ENCODE measurements at regions not wholly inside any gene's neighbourhood (a gene's known extent, or its start where the extent isn't known, plus 50 kb on each side); places are given as distances from the start of the nearest gene placed in this dataset.

DNA sequence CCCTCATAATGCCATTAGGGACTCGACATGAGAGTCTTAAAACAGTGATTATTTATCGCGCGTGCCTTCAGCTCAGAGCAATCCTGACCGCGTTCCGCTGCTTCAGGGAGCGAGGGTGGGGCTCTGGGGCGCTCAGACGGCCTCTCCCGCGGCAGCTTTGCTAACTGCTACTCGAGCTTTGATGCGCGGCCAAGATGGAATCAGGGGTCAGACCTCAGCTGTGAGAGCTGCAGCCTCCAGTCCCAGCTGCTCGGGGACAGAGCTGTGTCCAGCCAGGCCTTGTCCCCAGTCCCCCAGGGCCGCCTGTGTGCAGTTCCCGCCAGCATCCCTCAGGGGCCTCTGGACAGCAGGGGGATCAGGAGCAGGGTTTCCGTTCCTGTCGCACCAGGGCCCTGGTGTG lies 104.6 kb upstream of the TTC34 start:
- Histone ChIP-seq H3K36me3 (ENCODE audit: control insufficient read depth, low read length) (no peaks in the 10 kb centered on the region), H3K4me3 (ENCODE audit: low read length) (no peak overlapping the region), H3K27me3 (ENCODE audit: control insufficient read depth, low read length) (no peaks in the 10 kb centered on the region), H3K4me2 (ENCODE audit: low read length) (no peak overlapping the region), H3K9me2 (replicated peaks; ENCODE audit: control insufficient read depth, low read length) (no peaks in the 10 kb centered on the region), H4K20me1 (ENCODE audit: control insufficient read depth, insufficient read depth, low read depth, low read length) (no peaks in the 10 kb centered on the region), H3K9me3 (ENCODE audit: control insufficient read depth, insufficient read depth, low read length) (no peaks in the 10 kb centered on the region), H3F3A (ENCODE audit: control insufficient read depth, insufficient read depth) (no peaks in the 10 kb centered on the region), H3K27ac (ENCODE audit: low read depth, low read length) (no peak overlapping the region), H3K79me2 (ENCODE audit: control insufficient read depth, low read length) (no peaks in the 10 kb centered on the region), H3K4me1 (ENCODE audit: control insufficient read depth, low read length) (no peaks in the 10 kb centered on the region)
- TF ChIP-seq, protein P1, sequence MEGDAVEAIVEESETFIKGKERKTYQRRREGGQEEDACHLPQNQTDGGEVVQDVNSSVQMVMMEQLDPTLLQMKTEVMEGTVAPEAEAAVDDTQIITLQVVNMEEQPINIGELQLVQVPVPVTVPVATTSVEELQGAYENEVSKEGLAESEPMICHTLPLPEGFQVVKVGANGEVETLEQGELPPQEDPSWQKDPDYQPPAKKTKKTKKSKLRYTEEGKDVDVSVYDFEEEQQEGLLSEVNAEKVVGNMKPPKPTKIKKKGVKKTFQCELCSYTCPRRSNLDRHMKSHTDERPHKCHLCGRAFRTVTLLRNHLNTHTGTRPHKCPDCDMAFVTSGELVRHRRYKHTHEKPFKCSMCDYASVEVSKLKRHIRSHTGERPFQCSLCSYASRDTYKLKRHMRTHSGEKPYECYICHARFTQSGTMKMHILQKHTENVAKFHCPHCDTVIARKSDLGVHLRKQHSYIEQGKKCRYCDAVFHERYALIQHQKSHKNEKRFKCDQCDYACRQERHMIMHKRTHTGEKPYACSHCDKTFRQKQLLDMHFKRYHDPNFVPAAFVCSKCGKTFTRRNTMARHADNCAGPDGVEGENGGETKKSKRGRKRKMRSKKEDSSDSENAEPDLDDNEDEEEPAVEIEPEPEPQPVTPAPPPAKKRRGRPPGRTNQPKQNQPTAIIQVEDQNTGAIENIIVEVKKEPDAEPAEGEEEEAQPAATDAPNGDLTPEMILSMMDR (IDR thresholded peaks at IDR 0.05; ENCODE audit: low read depth, low read length, poor library complexity, severe bottlenecking), result no peak
- TF ChIP-seq EZH2phosphoT487 (IDR thresholded peaks at IDR 0.05; ENCODE audit: borderline replicate concordance, low read length), result no peak

- Histone ChIP-seq H3K36me3 (ENCODE audit: control insufficient read depth, low read length) (no peaks in the 10 kb centered on the region), H3K4me1 (ENCODE audit: control insufficient read depth, low read length) (no peaks in the 10 kb centered on the region), H3K9me3 (ENCODE audit: control insufficient read depth, insufficient read depth, low read length) (no peaks in the 10 kb centered on the region), H3K27ac (ENCODE audit: low read depth, low read length) (no peak overlapping the region), H3K27me3 (ENCODE audit: control insufficient read depth, low read length) (no peaks in the 10 kb centered on the region), H3K9me2 (replicated peaks; ENCODE audit: control insufficient read depth, low read length) (no peaks in the 10 kb centered on the region), H3K4me2 (ENCODE audit: low read length) (no peak overlapping the region), H3K79me2 (ENCODE audit: control insufficient read depth, low read length) (no peaks in the 10 kb centered on the region), H3K4me3 (ENCODE audit: low read length) (no peak overlapping the region), H3F3A (ENCODE audit: control insufficient read depth, insufficient read depth) (no peaks in the 10 kb centered on the region), H4K20me1 (ENCODE audit: control insufficient read depth, insufficient read depth, low read depth, low read length) (no peaks in the 10 kb centered on the region)
- TF ChIP-seq, protein P1 (IDR thresholded peaks at IDR 0.05; ENCODE audit: low read depth, low read length, poor library complexity, severe bottlenecking), result no peak
- TF ChIP-seq EZH2phosphoT487 (IDR thresholded peaks at IDR 0.05; ENCODE audit: borderline replicate concordance, low read length), result no peak
These were observed 105.1 kb upstream of the TTC34 start for GRCh38 chr1:2906620-2907019.

DNA sequence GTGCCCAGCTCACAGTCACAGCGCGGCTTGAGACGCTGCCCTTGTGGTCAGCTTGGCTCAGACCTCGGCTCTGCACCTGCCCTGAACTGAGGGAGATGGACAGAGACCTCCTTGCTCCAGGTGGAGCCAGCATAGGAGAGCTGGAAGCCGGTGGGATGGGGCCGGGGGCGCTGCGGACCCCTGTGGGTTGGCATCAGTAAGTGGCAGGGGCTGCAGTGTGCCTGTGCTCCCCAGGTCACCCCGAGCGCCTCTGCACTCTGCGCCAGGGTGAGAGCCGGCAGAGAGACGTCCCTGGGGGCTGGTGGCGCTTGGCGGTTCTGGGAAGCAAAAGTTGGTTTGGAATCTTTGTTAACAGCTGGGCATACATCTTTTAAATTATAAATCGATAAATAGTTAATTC lies 105.6 kb upstream of the TTC34 start:
- Histone ChIP-seq H3F3A (ENCODE audit: control insufficient read depth, insufficient read depth) (no peaks in the 10 kb centered on the region), H3K4me1 (ENCODE audit: control insufficient read depth, low read length) (no peaks in the 10 kb centered on the region), H3K4me2 (ENCODE audit: low read length) (no peak overlapping the region), H3K27ac (ENCODE audit: low read depth, low read length) (no peak overlapping the region), H3K36me3 (ENCODE audit: control insufficient read depth, low read length) (no peaks in the 10 kb centered on the region), H4K20me1 (ENCODE audit: control insufficient read depth, insufficient read depth, low read depth, low read length) (no peaks in the 10 kb centered on the region), H3K27me3 (ENCODE audit: control insufficient read depth, low read length) (no peaks in the 10 kb centered on the region), H3K4me3 (ENCODE audit: low read length) (no peak overlapping the region), H3K79me2 (ENCODE audit: control insufficient read depth, low read length) (no peaks in the 10 kb centered on the region), H3K9me2 (replicated peaks; ENCODE audit: control insufficient read depth, low read length) (no peaks in the 10 kb centered on the region), H3K9me3 (ENCODE audit: control insufficient read depth, insufficient read depth, low read length) (no peaks in the 10 kb centered on the region)
- TF ChIP-seq, protein P1 (IDR thresholded peaks at IDR 0.05; ENCODE audit: low read depth, low read length, poor library complexity, severe bottlenecking), result no peak
- no peak for TF ChIP-seq EZH2phosphoT487 (IDR thresholded peaks at IDR 0.05; ENCODE audit: borderline replicate concordance, low read length)

DNA sequence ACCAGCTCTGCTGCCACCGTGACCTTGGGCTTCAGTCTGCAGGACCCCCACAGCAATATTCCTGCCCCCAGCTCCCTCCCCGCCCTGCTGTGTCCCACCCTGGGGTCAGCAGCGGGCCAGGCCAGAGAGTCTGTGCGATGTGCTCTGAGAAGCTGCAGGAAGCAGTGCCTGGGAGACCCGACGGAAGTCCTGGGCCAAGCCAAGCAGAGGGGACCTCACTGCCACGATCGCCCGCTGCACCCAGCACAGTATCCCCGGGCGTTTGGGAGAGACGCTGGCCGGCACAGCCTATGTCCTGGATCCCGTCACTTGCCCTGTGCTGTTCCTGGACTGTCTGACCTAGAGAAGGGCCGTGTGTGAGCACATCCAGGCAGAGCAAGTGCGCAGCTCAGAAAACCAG lies 106.6 kb upstream of the TTC34 start:
- no peak overlapping the region for H3K4me2 ChIP-seq (ENCODE audit: low read length)
- no peak for TF ChIP-seq EZH2phosphoT487 (IDR thresholded peaks at IDR 0.05; ENCODE audit: borderline replicate concordance, low read length)
- TF ChIP-seq, protein P1 (IDR thresholded peaks at IDR 0.05; ENCODE audit: low read depth, low read length, poor library complexity, severe bottlenecking), result no peak
- no peak overlapping the region for H3K4me3 ChIP-seq (ENCODE audit: low read length)
- H3K79me2 ChIP-seq (ENCODE audit: control insufficient read depth, low read length), result no peaks in the 10 kb centered on the region
- H3K27me3 ChIP-seq (ENCODE audit: control insufficient read depth, low read length), result no peaks in the 10 kb centered on the region
- H3F3A ChIP-seq (ENCODE audit: control insufficient read depth, insufficient read depth), result no peaks in the 10 kb centered on the region
- H4K20me1 ChIP-seq (ENCODE audit: control insufficient read depth, insufficient read depth, low read depth, low read length), result no peaks in the 10 kb centered on the region
- H3K4me1 ChIP-seq (ENCODE audit: control insufficient read depth, low read length), result no peaks in the 10 kb centered on the region
- no peaks in the 10 kb centered on the region for H3K36me3 ChIP-seq (ENCODE audit: control insufficient read depth, low read length)
- no peaks in the 10 kb centered on the region for H3K9me3 ChIP-seq (ENCODE audit: control insufficient read depth, insufficient read depth, low read length)
- no peaks in the 10 kb centered on the region for H3K9me2 ChIP-seq (replicated peaks; ENCODE audit: control insufficient read depth, low read length)
- no peak overlapping the region for H3K27ac ChIP-seq (ENCODE audit: low read depth, low read length)

Measured in DOHH2 (cell line).